Kidney tubule cell (primary cell): ENCODE measurements at regions not wholly inside any gene's neighbourhood (a gene's known extent, or its start where the extent isn't known, plus 50 kb on each side); places are given as distances from the start of the nearest gene placed in this dataset.

Experiments
- DNase-seq: peaks from one replicate; pipeline ENCODE4 v3.0.0-alpha.2; 2018; ENCODE audit warnings: low spot score

DNA sequence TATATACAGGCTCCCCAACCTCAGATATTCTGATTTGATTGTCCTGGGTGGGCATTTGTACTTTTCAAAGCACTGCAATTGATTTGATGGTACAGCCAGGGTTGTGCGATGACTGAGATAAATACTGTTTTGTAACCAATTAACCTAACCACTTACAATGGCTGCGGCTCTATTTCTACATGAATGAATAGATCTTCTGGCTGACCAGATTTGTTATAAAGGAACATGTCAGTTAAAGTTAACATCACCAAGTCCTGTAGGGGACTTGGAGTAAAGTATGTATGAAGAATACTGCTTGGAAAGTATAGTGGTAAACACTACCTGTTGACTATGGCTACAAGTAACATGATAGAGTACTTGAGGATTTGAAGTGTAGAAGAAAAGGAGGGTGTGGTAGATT, 369.2 kb upstream of the JAG1 start:
- no peak for DNase-seq

DNA sequence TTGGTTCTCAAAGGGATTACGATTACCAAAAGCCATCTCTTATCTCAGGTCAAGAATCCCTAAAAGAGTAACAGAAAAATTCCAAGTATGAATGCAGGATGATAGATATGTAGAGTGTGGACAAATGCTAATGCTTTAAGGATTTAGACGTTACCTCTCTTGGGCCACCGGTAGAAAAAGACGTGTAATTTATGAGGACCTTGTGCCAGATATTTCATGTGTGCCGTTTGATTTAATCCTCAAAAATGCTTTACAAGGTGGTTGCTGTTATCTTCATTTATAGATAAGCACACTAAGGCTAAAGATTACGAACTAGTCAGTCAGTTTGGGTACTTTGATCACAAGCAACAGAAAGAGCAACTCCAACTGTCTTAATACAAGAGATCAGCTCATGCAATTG, 370.8 kb upstream of the JAG1 start:
- no peak for DNase-seq

DNA sequence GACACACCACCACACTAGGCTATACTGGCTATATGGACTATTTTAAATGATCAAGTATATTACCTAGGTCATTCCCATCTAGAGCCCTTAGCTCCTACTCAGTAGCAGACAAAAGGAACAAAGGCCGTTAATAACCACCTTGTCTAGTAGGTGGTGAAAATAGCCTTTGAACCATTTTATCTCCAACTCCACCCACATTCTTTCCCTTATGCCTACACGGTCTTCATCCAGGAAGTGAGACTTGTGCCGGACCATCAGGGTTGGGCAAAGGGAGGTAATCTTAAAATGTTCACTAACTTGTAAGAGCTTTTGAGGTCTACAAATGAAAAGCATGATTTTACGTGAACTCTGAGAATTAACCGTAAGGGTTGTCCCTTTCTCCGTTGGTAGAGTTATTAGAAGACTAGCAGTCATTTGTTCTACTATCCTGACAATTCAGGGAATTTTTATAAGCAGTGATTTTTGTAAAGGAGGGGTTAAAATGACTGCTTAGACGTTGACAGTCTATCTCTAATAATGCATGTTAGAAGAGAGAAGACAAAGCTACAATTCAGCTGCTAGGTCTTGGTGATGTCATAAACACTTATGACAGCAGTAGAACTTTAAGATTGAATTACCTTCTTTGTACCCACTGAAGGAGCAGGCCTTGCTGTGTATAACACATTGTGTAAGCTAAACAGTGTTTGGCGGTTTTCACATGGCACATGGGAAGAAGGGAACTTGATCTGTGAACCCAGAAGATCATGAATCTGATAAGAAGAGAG, 371.8 kb upstream of the JAG1 start:
- no peak for DNase-seq

DNA sequence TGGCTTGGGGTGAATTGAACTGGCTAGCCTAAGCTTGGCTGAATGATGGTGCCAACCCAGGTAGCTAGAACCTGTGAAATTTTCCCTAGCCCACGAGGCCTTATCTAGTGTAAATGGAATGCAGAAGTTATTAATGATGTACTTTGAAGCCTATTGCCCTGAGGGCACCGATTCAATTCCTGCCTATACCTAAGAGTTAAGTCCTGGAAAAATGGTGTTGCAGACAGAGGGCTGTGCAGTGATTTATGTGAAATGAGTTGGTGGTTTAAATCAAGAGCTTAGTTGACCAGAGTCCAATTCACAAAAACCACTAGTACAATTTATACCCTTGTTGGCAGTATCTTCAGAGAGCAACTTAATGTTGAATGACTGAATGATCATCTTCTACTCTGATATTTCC, 373.8 kb upstream of the JAG1 start:
- DNase-seq, result peak; percentile 83

DNA sequence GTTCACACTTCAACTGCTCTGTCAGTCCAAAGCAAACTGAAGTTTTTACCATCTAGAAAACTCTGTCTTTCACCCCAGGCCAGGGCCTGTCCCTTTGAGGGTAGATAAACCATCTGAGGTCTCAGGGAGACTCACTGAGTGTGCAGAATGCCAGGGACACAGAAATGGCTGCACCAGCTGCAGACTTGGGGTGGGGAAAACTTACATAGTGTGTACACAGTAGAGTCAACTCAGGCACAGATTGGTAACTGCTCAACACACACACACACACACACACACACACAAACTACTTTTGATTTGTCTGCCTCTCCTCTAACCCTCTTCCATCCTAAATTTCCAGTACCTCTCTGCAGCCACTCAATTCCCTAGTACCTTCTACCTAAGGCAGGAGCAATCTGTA, 374.9 kb upstream of the JAG1 start:
- DNase-seq, result no peak

DNA sequence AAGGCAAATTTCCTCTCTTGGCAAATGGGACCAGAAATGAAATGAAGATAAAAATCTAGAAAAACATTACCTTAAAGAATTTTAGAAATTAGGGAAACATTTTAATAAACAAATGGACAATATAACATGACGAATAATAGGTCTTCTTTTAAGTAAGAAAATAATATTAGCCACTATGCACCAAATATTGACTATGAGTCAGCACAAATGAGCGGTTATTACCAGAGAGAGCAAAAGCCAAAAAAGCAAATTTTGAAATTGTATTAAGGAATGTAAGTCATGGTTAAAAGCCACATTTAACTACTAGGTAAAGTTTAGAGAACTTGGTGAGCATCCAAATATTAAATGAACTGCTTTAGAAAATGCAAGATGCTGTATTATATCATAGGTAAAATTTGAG, 376.6 kb upstream of the JAG1 start:
- no peak for DNase-seq

DNA sequence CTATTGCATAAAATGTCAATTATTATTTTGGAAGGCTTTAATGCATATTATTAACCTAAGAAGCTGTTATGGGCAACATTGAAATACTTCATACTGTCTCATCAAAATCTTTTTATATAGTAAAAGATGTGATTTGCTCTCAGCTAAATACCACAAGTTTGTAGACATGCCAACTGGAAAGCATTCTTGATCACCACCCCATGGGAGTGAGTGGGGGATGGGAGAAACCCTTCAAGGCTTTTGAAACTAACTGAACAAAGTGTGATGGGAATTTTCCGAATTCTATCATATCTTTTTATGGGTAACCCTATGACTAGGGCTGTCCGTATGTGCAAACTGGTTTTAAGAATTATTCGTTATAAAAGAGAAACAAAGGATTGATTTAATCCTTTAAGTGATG, 377.3 kb upstream of the JAG1 start:
- no peak for DNase-seq

DNA sequence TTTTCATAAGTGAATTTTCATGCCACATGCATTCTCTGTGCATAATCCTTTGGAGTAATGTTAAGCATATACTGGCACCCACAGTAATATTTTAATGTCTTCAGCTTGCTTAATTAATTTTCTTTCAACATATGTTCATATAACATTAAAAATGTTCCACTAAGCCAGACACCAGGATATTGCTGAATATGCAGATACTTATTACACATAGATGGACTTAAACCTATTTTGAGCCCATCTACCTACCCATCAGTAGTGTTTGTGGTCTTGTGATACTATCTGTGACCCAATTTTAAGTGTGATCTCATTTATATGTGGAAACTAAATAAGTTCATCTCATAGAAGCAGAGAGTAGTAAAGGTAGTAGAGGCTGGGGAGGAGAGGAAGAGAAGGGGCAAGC, 379.5 kb upstream of the JAG1 start:
- no peak for DNase-seq

DNA sequence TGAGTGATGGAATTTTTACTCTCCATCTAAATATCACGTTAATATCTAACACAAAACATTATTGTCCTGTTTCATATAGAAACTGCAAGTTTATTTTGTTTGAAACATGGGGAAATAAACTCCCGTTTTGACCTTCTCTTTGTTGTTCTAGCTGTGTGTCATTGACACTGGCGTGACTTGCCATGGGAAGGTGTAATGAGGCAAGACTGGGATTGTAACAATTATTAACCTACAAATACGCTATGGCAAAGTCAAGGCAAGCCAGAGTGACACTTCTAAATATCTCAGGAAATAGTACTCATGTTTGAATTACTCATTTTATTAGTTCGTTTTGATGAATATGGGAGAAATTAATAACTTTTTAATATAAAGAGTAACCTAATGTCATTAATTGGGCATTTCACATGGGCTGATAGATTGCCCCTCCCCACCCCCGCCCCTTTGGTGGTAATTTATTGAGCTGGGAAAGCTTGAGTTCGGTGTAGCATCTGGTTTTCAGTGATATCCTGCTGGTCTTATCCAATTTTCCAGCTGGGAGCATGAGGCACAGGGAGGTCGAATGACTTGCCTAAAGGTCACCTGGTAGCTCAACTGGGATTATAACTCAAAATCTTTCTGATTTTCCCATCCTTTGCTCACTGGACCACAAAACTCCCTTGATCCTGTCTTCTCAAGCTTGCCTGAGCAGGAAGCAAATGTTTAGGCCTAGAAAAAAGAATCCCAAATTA, 380.6 kb upstream of the JAG1 start:
- peak; percentile 92 for DNase-seq

DNA sequence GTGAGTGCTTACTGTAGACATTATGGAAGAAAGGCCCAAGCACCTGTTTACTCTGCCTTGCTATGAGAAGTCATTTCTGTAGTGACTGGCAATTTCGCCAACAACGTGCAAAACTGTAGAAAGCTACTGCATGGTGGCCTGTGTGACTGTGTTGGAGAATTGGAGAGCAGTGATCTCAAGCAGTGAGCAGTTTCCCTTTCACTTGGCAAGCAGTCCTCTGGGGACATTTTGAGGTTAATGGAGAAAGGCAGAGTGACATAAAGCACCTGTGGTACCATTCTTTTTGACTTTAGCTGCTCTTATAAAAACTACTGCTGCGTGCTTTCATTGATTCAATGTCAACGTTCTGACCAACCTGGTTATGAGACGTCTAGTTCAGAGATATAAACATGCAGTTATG, 382.6 kb upstream of the JAG1 start:
- no peak for DNase-seq

DNA sequence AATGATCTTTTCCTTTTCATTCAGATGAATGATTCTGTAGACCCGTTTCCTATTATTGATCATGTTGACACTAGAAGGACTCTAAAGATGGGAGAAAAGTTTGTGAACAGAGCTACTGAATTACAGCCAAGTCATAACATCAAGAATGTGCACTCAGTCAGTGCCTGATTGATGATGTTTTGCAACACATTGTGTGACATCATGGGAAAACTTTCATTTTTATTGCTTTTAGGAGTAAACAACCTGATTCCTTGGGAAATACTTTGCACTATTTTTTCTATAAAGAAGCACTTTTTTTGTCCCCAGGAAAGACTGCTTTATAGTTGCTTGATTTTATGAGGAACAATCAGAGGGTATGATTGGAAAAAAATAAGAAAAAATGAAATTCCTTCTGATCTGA, 383.8 kb upstream of the JAG1 start:
- no peak for DNase-seq

DNA sequence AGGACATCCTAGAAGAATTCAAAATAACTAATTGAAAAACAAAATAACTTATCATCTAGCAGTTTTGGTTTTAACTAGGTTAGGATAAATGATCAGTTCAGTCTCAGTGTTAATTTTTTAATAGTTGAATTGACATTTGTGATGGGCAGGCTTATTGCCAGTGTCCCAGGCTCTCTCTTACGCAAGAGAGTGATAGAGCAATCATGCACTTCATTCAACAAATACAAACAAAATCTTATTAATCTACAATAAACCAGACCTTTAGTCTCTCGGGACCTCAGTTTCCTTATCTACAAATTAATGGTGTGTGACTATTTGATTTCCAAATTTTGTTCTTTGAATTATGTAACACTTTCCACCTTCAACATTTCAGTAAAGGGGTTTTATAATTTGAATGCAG, 385.9 kb upstream of the JAG1 start:
- DNase-seq, result no peak

DNA sequence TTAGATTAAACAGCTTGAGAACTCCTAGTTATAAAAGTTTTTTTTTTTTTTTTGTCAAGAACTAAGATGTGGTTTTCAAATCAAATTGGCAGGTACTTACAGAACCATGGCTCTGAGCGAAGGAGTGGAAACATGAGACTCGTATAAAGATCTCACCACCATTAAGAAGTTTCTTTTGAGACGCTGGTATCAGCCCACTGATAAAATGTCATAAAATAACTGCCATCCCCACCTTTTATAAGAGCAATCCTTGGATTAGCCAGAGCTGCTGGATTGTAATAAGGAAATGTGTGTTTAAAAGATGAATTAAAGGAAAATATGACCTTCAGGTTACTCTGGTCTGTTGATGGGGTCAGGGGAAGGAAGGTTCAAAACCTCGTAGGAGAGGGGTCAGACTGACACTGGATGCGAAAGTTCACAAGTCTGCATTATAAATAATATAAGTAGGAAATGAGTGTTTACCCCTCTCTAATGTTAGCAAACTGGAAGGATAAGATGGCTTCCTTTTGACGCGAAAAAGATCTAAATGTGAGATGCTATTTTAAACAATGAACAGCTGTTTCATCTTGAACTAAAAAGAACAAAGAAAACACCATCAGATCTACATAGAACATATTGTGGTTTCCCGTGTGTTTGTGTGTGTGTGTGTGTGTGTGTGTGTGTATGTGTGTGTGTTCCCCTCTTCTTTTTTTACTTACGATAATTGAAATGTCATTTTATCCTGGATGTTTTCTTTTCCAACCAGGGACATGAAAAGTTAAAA, 386.8 kb upstream of the JAG1 start:
- DNase-seq, result no peak

DNA sequence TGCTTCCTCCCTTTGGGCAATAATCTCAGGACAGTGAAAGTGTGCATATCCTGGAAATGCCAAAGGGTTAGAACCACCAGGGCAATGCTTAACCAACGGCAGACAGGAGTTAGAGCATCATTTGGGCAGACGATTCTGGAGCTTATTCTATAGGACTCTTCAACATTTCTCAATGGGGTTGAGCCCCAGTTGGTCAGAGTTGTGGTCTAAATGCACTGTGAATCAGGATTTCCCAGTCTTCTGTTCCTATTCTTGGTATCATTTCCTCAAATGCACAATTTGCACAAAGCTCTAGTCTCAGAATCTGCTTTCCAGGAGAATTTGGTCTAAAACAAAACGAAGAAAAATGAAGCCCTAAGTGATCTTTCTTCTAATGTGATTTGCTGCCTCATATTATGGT, 389.6 kb upstream of the JAG1 start:
- DNase-seq, result no peak

DNA sequence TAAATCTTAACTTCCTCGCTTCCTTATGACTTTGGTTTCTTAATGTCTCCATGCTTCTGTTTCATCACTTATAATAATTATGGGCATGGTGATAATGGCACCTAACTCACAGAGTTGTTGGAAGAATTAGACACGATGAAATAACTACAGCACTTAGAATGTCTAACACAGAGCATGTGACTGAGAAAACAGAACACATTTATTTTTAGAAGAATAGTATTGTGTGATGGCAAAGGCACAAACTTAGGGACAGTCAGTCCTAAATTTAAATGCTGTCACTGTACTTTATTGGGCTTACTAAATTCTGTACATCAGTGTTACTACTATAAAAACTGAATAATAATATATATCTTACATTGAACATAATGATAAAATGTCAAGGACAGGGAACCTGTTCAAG, 391.1 kb upstream of the JAG1 start:
- DNase-seq, result no peak

DNA sequence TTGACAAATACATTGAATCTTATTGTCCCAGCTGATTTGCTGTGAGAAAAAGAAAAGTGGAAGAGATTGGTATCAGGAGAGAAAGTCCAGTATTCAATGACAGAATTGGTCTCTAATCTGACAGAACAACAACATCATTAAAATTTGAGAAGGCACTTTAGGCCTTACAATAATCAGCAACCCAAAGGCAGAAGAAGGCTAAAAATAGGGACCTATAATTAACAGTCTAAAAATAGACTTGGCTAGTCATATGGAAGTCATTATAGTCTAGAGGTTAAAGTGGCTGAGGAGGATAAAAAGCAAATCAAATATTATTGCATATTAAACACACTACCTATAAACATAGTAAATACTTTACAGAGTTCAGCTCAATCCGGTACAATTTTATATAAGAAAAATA, 393.6 kb upstream of the JAG1 start:
- no peak for DNase-seq

DNA sequence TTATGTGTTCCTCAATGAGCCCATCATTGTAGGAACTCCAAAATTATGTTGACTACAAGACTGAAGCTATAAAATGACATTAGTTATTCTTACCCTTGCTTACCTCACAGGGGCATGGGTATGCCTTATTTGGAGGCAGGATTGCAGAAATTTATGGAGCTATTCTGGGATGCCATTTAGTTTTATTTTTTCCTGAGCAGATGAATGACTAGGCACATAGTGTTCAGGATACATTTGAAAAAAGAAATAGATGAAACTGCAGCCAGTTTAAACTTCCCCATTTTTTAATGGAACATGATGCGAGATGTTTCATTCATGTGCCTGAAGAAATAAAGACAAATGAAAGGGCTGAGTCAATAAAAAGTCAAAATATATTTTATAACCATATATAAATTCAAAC, 399.2 kb upstream of the JAG1 start:
- DNase-seq, result no peak

DNA sequence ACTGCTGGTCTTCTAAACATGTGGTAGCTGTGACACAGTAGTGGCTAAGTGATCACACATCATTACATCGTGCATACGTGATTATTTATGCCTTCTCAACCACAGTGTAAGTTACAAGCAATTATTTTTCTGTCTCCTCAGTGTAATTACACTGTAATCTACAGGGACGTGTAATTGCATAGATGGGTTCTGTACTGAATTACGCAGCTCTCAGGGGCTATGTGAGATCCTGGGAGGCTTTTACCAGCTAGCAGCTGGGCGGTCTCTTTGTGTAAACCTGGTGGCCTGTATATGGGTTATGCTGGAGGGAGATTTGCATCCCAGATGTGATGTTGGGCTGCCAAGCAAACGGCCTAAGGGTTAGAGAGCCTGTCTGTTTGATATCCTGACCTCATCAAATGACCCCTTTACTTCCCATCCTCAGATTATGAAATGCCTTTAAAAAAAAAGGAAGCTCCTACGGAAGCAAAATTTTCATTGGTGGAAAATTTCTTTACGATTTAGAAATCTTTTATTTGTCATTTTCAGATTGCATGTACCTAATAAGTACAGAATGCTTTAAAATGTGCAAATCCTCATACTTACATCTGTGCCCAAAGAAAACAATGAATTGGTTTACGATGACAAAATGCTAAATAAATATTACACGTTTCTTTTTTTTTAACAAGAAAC, 402.8 kb upstream of the JAG1 start:
- no peak for DNase-seq

DNA sequence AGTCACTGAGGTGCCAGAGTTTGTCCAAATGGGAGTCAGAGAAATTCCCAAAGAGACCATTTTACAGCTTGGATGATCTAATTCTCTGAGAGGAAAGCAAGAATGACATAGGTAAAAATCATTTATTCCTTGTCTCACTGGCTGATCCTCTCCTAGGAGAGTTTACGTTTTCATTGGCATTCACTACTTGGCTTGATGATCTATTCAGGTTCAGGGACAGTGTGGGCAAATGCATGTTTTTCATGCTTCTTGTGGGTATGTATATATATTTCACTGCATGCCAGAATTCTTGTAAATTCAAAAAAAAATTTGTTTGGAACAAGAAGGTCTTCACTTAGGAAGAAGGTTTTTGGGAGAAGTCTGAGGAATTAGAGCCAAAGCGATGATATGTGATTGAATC, 403.4 kb upstream of the JAG1 start:
- DNase-seq, result no peak

DNA sequence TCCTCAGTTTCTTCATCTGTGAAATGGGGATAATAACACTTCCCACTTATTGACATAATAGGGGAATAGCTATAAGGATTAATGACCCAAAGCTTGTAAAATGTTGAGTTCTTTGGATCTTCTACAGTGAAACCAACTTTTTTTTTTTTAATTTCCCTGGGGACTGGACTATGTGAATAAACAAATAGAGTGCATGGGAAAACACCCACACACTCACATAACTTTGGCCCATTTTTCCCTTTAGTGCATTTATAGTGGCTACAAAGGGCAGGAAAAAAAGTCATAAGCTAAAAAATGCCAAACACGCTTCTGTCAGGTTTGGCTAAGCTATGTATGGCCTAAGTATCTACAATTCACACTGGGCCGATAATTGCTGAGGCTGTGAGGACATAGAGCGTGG, 406.2 kb upstream of the JAG1 start:
- no peak for DNase-seq

DNA sequence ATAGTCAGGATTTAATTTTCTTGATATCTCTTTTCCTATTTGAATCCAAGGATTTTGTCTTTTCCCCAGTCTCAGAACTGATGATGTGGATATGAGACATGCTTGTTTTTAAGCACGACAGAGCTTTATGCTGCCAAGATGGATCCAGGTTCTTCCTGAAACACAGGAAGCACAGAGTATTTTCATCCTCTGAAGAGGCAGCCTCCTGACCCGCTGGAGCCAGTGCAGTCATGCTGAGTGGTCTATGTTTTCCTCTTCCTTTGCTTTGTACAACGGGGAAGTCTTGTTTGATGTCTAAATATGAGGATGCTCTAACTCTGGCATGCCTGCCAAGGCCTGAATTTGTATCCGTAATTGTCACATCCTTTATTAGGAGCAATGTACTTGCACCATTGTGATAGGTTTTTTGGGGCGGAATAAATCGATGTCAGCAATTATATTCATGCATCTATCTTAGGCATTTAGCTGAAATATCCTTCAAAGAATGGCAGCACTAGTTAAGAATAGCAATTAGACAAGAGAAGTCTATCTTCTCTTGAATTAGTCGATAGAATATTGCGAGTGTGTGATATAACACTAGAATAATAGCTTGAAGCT, 407.1 kb upstream of the JAG1 start:
- DNase-seq, result no peak

DNA sequence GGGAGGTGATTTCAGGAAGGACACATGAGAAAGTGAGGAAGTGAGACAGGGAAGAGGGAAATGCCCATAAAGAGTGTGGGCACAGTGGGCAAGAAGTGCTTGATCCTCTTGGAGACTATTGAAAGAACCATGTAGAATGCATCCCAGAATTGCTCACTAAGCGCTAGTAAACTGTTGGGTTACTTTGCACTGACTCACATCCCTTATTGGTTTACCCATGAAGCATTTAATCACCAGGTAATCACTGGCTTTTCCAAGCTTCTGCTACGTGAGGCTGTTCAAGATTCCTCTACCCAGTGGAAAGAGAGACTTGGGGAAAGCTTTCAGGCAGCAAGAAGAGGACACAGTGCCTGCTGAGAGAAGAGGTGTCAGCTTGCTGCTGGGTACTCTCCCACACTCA, 410.0 kb upstream of the JAG1 start:
- peak; percentile 76 for DNase-seq
